ENCODE measurements at regions not wholly inside any gene's neighbourhood (a gene's known extent, or its start where the extent isn't known, plus 50 kb on each side); places are given as distances from the start of the nearest gene placed in this dataset.

DNA sequence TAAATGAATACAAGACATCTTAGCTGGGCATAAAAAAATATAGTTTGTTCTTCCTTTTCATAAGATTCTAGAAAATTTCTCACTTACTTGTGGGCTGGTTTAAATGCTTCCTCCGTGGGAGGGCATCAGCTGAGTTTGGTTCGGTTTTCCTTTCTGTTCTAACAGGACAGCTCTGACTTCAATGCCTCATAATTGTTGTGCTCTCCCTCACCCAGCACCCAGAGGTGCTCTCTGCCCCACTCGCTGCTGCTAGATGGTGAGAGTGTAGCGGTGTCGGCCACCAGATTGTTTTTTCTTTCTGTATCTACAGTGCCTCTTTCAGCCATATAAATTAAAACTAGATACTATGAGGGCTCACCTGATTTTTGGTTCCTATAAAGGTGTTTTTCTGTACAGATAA lies 407.2 kb upstream of the CDH7 start:
- no peaks in the 10 kb centered on the region for H3K27me3 ChIP-seq (ENCODE audit: insufficient read depth, poor library complexity, severe bottlenecking)
- no peak overlapping the region for H3K27ac ChIP-seq (replicated peaks)
- DNase-seq (ENCODE audit: low read depth in 1 of 2, low spot score in 1 of 2), result no peak
- no peak for TF ChIP-seq GABPA (IDR thresholded peaks at IDR 0.05; ENCODE audit: low read depth)
- no peak for TF ChIP-seq REST (IDR thresholded peaks at IDR 0.05; ENCODE audit: insufficient replicate concordance, low read depth)
- no peak for TF ChIP-seq SPI1 (IDR thresholded peaks at IDR 0.05; ENCODE audit: borderline replicate concordance, low read depth)
- no peak for TF ChIP-seq CTCF (IDR thresholded peaks at IDR 0.05; ENCODE audit: insufficient read depth, low read length)
- no peak for TF ChIP-seq POLR2AphosphoS5 (IDR thresholded peaks at IDR 0.05; ENCODE audit: low read depth)
- no peak overlapping the region for H3K4me3 ChIP-seq (replicated peaks; ENCODE audit: insufficient read depth, low read length)

- H3K27ac ChIP-seq (replicated peaks), result no peak overlapping the region
- DNase-seq (ENCODE audit: low read depth in 1 of 2, low spot score in 1 of 2), result no peak
- no peak overlapping the region for H3K4me3 ChIP-seq (replicated peaks; ENCODE audit: insufficient read depth, low read length)
- no peaks in the 10 kb centered on the region for H3K27me3 ChIP-seq (ENCODE audit: insufficient read depth, poor library complexity, severe bottlenecking)
- TF ChIP-seq REST (IDR thresholded peaks at IDR 0.05; ENCODE audit: insufficient replicate concordance, low read depth) (no peak), CTCF (IDR thresholded peaks at IDR 0.05; ENCODE audit: insufficient read depth, low read length) (no peak), GABPA (IDR thresholded peaks at IDR 0.05; ENCODE audit: low read depth) (no peak), SPI1 (IDR thresholded peaks at IDR 0.05; ENCODE audit: borderline replicate concordance, low read depth) (no peak), POLR2AphosphoS5 (IDR thresholded peaks at IDR 0.05; ENCODE audit: low read depth) (no peak)
These were observed 414.4 kb upstream of the CDH7 start for GRCh38 chr18:65336411-65336810.

DNA sequence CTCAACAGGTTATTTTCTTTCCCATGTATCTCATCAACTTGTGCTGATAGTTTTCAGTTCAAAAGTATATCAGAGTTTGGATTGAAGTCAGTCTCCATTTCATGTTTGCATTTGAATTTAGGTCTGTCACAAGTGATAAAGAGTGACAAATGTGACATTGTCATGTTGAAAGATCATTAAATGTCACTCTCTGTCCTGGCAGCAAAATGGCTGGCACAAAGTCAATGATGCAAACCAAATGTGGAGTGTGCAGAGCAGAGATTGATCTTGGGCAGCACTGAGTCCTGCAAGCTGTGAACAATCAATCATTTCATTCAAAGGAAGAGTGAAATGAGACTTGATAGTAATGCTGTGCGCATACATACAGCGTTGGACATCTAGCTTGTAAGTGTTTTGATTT lies 421.8 kb upstream of the CDH7 start:
- Histone ChIP-seq H3K27ac (replicated peaks) (no peak overlapping the region), H3K27me3 (ENCODE audit: insufficient read depth, poor library complexity, severe bottlenecking) (no peaks in the 10 kb centered on the region), H3K4me3 (replicated peaks; ENCODE audit: insufficient read depth, low read length) (no peak overlapping the region)
- TF ChIP-seq GABPA (IDR thresholded peaks at IDR 0.05; ENCODE audit: low read depth) (no peak), SPI1 (IDR thresholded peaks at IDR 0.05; ENCODE audit: borderline replicate concordance, low read depth) (no peak), POLR2AphosphoS5 (IDR thresholded peaks at IDR 0.05; ENCODE audit: low read depth) (no peak), CTCF (IDR thresholded peaks at IDR 0.05; ENCODE audit: insufficient read depth, low read length) (no peak), REST (IDR thresholded peaks at IDR 0.05; ENCODE audit: insufficient replicate concordance, low read depth) (no peak)
- no peak for DNase-seq (ENCODE audit: low read depth in 1 of 2, low spot score in 1 of 2)
